BE2C (cell line): ENCODE measurements at regions not wholly inside any gene's neighbourhood (a gene's known extent, or its start where the extent isn't known, plus 50 kb on each side); places are given as distances from the start of the nearest gene placed in this dataset.

Experiments used
- DNase-seq: peaks from one replicate; pipeline ENCODE4 v3.0.0-alpha.2; 2020
- H3K27me3 ChIP-seq: fragments of 250-450 bp; sonication (Bioruptor Pico); 2 replicates; pipeline ENCODE4 v1.5.1; 2020; ENCODE audit warnings: mild to moderate bottlenecking
- H3K36me3 ChIP-seq: fragments of 250-450 bp; sonication (Bioruptor Pico); 2 replicates; pipeline ENCODE4 v1.5.1; 2020; ENCODE audit warnings: mild to moderate bottlenecking
- H3K4me1 ChIP-seq: fragments of 250-450 bp; sonication (Bioruptor Pico); 2 replicates; pipeline ENCODE4 v1.5.1; 2020
- H3K4me3 ChIP-seq: 2 replicates; pipeline ENCODE4 v1.5.1; 2011; ENCODE audit warnings: low read depth, low read length
- H3K9me3 ChIP-seq: fragments of 250-450 bp; sonication (Bioruptor Pico); 2 replicates; pipeline ENCODE4 v1.5.1; 2020
- TF ChIP-seq, protein P1 (sequence below): IDR thresholded peaks from 2 replicates; pipeline ENCODE4 v1.5.1; 2012; ENCODE audit warnings: mild to moderate bottlenecking, low read depth, low read length

DNA sequence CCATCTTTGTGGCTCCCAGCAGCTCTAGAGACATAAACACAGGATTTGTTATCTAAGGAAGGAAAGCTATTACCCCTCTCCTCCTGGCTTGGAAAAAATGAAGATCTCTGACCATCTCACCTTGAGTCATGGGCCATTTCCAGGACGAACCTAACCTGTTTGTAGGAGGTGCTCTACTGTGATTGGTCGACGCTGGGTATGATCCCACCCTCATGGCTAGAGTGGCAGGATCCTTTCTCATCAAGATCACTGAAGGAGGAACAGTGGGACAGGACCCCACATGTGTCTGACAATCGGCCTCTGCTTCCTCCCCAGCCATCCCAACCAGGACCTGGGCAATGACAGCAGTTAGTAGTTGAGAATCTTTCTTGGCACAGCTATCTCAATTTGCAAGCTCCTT, 144.1 kb downstream of the EMX2 start:
- TF ChIP-seq, protein P1, sequence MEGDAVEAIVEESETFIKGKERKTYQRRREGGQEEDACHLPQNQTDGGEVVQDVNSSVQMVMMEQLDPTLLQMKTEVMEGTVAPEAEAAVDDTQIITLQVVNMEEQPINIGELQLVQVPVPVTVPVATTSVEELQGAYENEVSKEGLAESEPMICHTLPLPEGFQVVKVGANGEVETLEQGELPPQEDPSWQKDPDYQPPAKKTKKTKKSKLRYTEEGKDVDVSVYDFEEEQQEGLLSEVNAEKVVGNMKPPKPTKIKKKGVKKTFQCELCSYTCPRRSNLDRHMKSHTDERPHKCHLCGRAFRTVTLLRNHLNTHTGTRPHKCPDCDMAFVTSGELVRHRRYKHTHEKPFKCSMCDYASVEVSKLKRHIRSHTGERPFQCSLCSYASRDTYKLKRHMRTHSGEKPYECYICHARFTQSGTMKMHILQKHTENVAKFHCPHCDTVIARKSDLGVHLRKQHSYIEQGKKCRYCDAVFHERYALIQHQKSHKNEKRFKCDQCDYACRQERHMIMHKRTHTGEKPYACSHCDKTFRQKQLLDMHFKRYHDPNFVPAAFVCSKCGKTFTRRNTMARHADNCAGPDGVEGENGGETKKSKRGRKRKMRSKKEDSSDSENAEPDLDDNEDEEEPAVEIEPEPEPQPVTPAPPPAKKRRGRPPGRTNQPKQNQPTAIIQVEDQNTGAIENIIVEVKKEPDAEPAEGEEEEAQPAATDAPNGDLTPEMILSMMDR = no peak
- H3K27me3 ChIP-seq = 0 out of 2 replicates have a peak, but pooled peaks cover under 1% of the 10 kb centered on the region
- no peak overlapping the region for H3K4me3 ChIP-seq
- DNase-seq = no peak
- no peaks in the 10 kb centered on the region for H3K4me1 ChIP-seq
- no peaks in the 10 kb centered on the region for H3K9me3 ChIP-seq
- no peaks in the 10 kb centered on the region for H3K36me3 ChIP-seq

DNA sequence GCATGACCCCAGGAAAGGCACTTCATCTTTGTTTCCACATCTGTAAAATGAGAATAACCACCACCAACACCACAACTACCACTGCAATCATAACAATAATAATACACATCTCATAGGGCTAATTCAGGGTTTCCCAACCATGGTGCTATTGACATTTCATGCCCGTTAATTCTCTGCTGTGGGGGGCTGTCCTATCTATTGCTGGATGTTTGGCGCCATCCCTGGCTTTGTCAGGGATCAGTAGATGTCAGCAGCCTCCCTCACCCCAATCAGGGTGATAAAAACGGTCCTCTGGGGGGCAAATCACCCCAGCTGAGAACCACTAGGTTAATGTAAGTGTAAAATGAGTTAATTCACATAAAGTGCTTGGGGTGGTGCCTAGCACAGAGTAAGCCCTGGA, 145.8 kb downstream of the EMX2 start:
- Histone ChIP-seq H3K36me3 (no peaks in the 10 kb centered on the region), H3K4me3 (no peak overlapping the region), H3K4me1 (no peaks in the 10 kb centered on the region), H3K27me3 (0 out of 2 replicates have a peak, but pooled peaks cover 5% of the 10 kb centered on the region), H3K9me3 (no peaks in the 10 kb centered on the region)
- no peak for DNase-seq
- TF ChIP-seq, protein P1 = no peak

DNA sequence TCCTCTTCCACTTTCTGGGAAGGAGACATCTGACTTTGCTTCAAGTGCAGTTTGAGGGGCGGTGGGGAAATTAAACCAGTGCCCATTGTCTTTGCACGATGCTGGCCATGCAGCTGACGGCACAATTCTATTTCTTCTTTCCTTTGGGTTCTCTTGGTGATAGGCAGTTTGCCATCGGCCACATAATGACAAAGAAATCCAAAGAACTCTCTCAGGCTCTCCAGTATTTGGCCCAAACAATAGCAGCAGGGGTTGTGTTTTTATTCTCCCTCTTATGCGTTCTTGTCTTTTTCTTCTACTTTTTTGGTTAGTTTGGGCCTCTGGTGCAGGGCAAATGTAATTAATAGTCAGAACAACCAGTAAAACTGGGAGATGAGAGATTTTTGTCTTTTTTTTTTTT, 147.0 kb downstream of the EMX2 start:
- Histone ChIP-seq H3K9me3 (no peaks in the 10 kb centered on the region), H3K27me3 (0 out of 2 replicates have a peak, but pooled peaks cover 5% of the 10 kb centered on the region), H3K36me3 (no peaks in the 10 kb centered on the region), H3K4me1 (no peaks in the 10 kb centered on the region), H3K4me3 (no peak overlapping the region)
- TF ChIP-seq, protein P1 = no peak
- no peak for DNase-seq

DNA sequence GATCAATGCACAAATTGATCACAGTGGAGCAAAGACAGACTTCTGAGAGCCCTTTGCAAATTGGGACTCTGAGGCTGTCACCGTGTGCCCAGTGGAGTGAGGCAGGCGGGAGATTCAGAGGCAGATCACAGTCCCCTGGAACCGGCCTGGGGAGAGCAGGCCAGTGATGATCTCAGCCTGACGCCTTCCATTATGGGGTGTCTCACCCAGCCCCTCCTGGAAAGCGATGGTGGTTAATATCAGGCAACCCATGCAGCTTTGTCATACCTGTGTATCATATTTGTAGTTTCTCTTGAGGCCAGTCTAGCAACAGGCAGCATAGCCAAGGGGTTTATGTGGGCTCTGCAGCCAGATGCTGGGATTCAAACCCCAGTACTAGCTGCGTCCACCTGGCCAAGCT, 147.8 kb downstream of the EMX2 start:
- no peaks in the 10 kb centered on the region for H3K4me1 ChIP-seq
- H3K27me3 ChIP-seq = 0 out of 2 replicates have a peak, but pooled peaks cover 5% of the 10 kb centered on the region
- H3K4me3 ChIP-seq = no peak overlapping the region
- TF ChIP-seq, protein P1 = no peak
- no peak for DNase-seq
- H3K36me3 ChIP-seq = no peaks in the 10 kb centered on the region
- no peaks in the 10 kb centered on the region for H3K9me3 ChIP-seq

DNA sequence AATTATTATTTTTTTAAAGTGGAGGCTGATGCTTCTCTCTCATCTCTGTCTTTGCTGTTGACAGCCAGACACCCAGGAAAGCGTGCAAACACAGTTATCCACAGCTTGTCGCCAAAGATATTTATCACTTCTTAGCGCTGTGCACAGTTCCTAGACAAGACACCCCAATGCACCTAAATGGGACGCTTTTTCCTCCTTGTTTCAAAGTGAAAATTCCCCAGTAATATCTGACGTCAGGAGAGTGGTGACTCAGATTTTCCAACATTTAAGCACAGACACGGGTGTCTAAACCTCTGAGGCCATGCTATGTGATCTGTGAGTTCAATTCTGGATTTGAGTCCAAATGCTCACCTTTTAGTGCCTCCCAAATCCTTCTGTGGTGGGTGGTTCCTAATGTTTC, 151.6 kb downstream of the EMX2 start:
- Histone ChIP-seq H3K4me1 (no peaks in the 10 kb centered on the region), H3K36me3 (no peaks in the 10 kb centered on the region), H3K9me3 (no peaks in the 10 kb centered on the region), H3K4me3 (no peak overlapping the region), H3K27me3 (0 out of 2 replicates have a peak, but pooled peaks cover 5% of the 10 kb centered on the region)
- TF ChIP-seq, protein P1 = no peak
- DNase-seq = no peak

DNA sequence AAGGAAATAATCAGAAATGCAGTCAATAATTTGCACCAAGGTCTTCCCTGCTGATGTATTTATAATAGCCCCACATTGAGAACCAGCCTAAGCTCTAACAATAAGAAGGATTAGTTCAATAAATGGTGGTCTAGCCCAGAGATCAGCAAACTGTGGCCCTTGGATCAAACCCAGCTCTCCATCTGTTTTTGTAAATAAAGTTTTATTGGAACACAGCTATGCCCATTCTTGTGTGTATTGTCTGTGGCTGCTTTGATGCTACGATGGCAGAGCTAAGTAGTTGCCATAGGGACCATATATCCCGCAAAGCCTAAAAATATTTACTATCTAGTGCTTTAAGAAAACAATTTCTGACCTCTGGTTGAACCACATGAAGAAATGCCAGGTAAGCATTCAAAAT, 154.9 kb downstream of the EMX2 start:
- no peaks in the 10 kb centered on the region for H3K36me3 ChIP-seq
- H3K4me1 ChIP-seq = no peaks in the 10 kb centered on the region
- H3K4me3 ChIP-seq = no peak overlapping the region
- no peaks in the 10 kb centered on the region for H3K9me3 ChIP-seq
- H3K27me3 ChIP-seq = no peaks in the 10 kb centered on the region
- TF ChIP-seq, protein P1 = no peak
- DNase-seq = no peak
